ENCODE measurements at regions not wholly inside any gene's neighbourhood (a gene's known extent, or its start where the extent isn't known, plus 50 kb on each side); places are given as distances from the start of the nearest gene placed in this dataset.

GRCh38 chr5:27548484-27548883 is 510.1 kb upstream of the CDH9 start:
- TF ChIP-seq CTCF (IDR thresholded peaks at IDR 0.05): no peak
- no peak for TF ChIP-seq MXI1 (IDR thresholded peaks at IDR 0.05; ENCODE audit: low read depth, low read length)
- TF ChIP-seq NRF1 (IDR thresholded peaks at IDR 0.05; ENCODE audit: low read depth, low read length): no peak
- no peak for TF ChIP-seq RFX5 (IDR thresholded peaks at IDR 0.05; ENCODE audit: low read length)
- no peak for TF ChIP-seq FOXM1 (IDR thresholded peaks at IDR 0.05; ENCODE audit: low read depth)

Measured in SK-N-SH (cell line).